CD4-positive, alpha-beta T cell treated with Interleukin-6 at 100 ng/mL for 8 hours (primary cell): ENCODE measurements at regions not wholly inside any gene's neighbourhood (a gene's known extent, or its start where the extent isn't known, plus 50 kb on each side); places are given as distances from the start of the nearest gene placed in this dataset.

Experiments
- DNase-seq: peaks from one replicate; pipeline ENCODE4 v3.0.0-alpha.2; 2020; ENCODE audit warnings: mixed read lengths, low spot score

DNA sequence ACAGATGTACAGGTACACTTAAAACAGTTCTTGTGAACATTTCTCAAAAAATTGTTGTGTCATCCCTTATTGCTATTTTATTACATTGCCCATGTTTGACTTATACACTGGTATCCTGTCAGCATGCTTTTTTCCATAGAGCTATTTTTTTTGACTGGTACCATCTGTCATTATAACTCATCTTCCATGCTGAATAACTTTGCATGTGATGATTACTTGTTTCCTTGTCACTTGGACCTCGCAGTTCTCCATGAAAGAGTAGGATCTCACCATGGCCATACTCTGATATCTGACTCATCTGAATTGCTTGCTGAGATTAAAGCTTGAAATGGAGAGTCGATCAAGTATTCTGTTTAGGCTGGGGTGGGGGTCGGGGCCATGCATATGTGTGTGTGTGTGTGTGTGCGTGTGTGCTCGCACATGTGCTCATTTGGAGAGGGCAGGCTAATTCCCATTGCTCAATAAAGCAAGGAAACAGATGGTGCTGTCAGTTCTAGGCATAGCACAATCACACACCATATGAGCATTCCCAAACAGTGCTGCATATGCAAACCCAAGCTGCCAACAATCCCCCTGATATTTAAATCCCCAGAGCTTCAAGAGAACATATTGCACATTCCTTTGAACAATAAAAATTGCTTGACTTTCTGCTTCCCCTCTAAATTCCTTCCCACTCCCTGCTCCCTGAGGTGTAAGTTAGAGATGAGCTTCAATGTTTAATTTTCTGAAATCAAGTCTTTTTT lies 62.9 kb downstream of the NHLRC3 start:
- DNase-seq, result no peak

- no peak for DNase-seq
Measured at GRCh38 chr13:39102981-39103490, 64.8 kb downstream of the NHLRC3 start.

DNA sequence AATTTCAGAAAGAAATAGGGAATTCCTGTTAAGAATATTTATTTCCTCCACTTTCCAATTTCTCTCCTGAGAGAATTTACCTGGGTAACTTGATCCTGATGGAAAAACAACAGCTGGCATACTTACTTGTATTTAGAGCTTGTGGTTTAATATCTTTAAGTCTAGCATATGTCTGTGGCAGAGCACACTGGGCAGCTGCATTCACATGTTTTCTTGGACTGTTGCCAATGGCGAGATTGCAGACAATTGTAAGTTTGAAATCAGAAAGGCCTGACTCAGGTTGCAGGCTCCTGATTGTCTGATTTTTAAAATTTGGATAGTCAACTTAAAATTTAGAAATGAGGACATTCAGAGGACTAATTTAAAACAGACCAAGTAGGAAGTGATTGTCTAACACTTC lies 66.9 kb downstream of the NHLRC3 start:
- DNase-seq, result no peak

DNA sequence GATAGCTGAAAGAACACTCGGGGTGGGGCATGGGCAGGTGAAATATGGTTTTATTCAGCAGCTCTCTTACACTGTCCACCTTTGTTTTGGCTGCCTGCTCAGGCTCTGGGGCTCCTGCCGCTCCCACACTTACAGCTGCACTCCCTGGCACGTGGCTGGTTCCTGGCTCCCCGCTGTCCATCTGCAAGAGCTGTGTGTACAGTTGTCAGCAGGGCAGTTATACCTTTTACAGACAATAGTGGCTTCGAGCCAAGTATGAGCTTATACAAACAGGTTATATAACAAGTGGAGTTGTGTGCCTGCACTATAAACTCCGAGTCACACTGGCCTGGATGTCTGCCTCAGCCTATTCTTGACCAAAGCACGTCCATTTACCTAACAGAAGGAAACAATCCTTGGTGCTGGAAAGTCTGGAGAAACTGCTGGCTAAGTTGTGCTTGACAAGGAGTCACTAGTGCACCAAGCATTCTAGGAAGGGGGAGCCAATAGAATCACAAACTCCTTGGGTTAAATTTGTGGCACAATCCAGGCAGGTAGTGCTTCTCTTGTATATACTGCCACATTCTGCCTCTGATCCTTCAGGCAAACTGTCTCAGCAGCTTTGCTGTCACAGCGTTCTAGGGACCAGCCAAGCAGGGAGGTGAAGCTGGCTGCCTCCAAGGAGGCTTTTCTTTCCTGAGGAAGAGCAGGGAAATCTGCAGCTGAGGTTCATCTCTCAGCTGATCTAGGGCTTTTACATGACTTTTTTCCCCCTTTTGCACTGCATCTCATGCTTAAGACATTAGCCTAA lies 68.2 kb downstream of the NHLRC3 start:
- no peak for DNase-seq

- DNase-seq, result no peak
Measured at GRCh38 chr13:39107561-39107960, 69.3 kb downstream of the NHLRC3 start.

DNA sequence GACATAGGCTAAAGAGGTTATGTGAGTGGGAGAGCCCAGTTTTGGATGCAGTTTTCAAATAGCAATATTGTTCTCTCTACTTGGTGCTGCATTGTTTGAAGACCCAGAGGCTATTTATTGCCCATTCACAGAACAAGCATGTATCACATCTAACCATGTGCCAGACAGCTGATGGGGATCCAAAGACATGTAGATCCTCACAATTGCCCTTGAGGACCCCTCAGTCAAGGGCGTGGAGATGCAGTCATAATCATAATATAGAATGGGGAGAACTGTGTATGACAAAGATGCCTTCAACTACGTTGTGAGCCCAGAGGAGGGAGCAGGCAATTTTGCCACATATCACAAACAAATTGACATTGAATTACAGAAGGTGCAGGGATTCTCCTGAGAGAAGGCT lies 70.5 kb downstream of the NHLRC3 start:
- DNase-seq, result no peak

DNA sequence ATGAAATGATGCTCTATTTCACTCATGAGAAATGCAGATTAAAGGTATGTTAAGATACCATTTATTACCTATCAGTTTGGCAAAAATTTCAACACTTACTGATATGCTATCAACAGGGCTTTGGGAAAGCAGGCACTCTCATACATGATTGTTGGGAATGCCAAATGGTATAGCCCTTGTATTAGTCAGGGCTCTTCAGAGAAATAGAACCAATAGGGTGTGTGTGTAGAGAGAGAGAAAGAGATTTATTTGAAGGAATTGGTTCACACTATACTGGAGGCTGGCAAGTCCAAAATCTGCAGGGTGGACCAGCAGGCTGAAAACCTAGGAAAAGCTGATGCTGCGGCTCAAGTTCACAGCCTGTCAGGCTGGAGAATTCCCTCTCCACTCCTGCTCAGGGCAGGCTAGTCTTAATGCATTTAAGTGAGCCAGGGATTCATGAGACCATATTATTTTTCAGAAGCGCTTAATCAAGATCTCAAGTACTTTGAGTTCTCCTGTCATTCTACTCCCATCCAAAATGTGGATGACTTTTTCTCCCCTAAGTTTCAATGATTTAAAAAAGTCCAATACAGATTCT lies 72.4 kb downstream of the NHLRC3 start:
- DNase-seq, result no peak

DNA sequence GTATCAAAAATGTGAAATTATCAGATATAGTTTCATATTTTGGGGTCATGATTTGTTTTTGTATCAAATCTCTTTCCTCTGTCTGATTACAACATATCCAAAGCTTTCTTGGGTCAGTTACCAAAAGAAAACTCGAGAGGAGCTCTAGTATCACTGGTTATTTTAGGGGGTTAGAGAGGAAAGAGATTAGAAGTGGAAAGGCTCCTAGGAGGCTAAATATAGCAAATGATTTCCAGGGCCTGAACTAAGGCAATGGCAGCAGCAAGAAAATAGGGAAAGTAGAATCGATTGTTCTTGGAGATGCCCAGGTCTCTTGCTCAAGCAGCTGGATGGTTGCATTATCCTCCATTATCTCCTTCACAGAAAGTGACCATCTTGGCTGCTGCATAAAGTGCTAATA lies 72.9 kb downstream of the NHLRC3 start:
- no peak for DNase-seq

DNA sequence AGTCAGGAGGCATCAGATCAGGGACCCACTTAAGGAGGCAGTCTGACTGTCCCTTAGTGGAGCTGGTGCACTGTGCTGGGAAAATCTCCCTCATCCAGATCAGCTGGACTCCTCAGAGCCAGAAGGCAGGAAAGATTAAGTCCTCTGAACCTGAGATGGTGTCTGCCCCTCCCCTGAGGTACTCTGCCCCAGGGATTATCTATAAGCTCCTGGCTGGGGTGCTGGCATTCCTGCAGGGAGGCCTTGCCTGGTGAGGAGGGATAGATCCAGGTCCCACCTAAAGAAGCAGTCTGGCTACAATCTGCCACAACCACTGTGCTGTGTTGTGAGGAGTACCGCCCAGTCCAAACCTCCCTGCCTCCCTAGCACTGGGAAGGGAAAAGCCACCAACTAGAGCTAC lies 81.2 kb downstream of the NHLRC3 start:
- no peak for DNase-seq

DNA sequence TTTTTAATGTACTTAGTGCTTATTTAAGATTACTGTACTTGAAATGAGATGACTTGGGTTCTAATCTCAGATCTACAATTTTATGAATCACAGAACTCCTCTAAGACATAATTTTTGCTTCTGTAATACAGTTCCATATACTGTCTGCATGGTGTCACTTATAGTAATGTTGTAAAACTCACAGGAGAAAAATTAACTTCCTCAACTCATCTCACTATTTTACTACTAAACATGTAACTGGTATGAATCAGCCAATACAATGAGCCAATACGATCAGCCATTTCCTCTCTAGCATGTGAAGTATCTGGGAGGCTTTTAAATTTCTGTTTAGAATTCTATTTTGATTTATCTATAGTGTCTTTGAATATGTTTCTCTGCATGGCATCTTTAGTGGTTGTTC lies 85.3 kb downstream of the NHLRC3 start:
- no peak for DNase-seq

GRCh38 chr13:39129213-39129612 lies 91.0 kb downstream of the NHLRC3 start:
- no peak for DNase-seq

GRCh38 chr13:39130301-39130700 lies 92.0 kb downstream of the NHLRC3 start:
- DNase-seq, result no peak

- no peak for DNase-seq
Measured at GRCh38 chr13:39132286-39133230, 94.3 kb downstream of the NHLRC3 start.

GRCh38 chr13:39133781-39134180 lies 95.5 kb downstream of the NHLRC3 start:
- DNase-seq, result no peak

- DNase-seq, result no peak
Measured at GRCh38 chr13:39134574-39134973, 96.3 kb downstream of the NHLRC3 start.

DNA sequence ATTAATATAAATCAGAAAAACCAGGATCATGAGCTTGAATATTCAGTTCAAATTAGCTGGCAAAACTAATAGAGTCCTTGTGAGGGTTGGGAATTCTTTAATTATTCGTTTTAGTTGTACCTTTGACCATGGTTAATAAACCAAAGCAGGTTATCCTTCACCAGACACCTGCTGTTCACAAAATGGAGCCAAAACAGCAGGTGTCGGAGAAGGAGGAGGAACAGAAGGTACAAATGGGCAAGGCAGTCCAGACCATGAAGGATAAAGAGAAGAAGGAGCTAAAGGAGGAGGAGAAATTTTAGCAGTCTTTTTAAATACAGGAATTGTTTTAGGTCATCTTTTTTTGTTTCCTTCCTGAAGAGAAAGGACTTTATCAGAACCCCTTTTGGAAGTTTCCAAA lies 106.1 kb downstream of the NHLRC3 start:
- no peak for DNase-seq

GRCh38 chr13:39144941-39145533 lies 106.8 kb downstream of the NHLRC3 start:
- no peak for DNase-seq

GRCh38 chr13:39148513-39148961 lies 110.3 kb downstream of the NHLRC3 start:
- no peak for DNase-seq

DNA sequence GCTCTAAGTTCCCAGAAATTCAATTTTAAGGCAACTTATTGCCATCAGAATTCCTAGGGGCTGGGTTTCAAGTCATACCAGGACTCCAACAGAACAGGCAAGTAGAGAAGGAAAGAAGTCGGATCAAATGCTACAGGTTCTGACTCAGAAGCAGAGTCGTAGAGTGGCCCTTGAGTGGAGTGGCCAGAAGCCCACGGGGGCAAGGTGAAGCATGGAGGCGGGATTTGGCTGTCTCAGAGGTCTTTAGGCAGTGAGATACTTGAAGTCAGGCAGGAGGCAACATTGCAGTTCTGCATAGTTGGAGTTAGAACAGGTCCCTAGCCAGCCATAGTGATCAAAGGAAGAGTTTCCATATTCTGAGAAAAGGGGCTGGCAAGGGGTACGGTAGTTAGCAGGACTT lies 111.6 kb downstream of the NHLRC3 start:
- no peak for DNase-seq

- no peak for DNase-seq
Measured at GRCh38 chr13:39154041-39154440, 115.8 kb downstream of the NHLRC3 start.

DNA sequence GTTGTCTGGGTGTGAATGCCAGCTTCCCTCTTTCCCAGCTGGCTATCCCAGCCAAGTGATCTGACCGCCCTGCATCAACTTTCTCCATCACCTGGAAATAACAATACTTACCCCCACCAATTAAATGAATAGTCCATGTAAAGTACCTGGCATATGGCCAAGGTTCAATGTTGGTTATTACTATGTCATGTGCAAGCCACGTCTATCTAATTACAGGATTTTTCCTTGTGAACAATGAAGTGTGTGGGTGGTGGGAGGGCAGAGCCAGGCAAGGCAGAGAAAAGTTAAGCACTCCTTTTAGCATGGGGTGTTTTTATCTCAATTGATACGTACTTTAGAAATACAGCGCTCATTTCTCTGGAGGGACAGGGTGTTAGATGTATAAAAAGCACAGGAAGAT lies 121.1 kb downstream of the NHLRC3 start:
- no peak for DNase-seq
